ENCODE measurements at regions not wholly inside any gene's neighbourhood (a gene's known extent, or its start where the extent isn't known, plus 50 kb on each side); places are given as distances from the start of the nearest gene placed in this dataset.

- TF ChIP-seq POLR2AphosphoS5 (IDR thresholded peaks at IDR 0.05): no peak
- TF ChIP-seq, protein P1, sequence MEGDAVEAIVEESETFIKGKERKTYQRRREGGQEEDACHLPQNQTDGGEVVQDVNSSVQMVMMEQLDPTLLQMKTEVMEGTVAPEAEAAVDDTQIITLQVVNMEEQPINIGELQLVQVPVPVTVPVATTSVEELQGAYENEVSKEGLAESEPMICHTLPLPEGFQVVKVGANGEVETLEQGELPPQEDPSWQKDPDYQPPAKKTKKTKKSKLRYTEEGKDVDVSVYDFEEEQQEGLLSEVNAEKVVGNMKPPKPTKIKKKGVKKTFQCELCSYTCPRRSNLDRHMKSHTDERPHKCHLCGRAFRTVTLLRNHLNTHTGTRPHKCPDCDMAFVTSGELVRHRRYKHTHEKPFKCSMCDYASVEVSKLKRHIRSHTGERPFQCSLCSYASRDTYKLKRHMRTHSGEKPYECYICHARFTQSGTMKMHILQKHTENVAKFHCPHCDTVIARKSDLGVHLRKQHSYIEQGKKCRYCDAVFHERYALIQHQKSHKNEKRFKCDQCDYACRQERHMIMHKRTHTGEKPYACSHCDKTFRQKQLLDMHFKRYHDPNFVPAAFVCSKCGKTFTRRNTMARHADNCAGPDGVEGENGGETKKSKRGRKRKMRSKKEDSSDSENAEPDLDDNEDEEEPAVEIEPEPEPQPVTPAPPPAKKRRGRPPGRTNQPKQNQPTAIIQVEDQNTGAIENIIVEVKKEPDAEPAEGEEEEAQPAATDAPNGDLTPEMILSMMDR (IDR thresholded peaks at IDR 0.05 in 8 of 11, conservative IDR thresholded peaks at IDR 0.05 in 3 of 11): no peak
Observed at GRCh38 chr21:35229290-35229689, 180.2 kb upstream of the RUNX1 start.

All from spleen (tissue), 7 donors.